SU-DHL-6 (cell line): ENCODE measurements at regions not wholly inside any gene's neighbourhood (a gene's known extent, or its start where the extent isn't known, plus 50 kb on each side); places are given as distances from the start of the nearest gene placed in this dataset.

Experiments used
- H2AFZ ChIP-seq: fragments of 200-600 bp; sonication (generic); 2 replicates; pipeline ENCODE4 v1.6.1; 2014; ENCODE audit warnings: low read depth, mild to moderate bottlenecking, moderate library complexity, mixed read lengths, antibody characterized with exemption, low read length; ENCODE audit not compliant: severe bottlenecking
- H3F3A ChIP-seq: fragments of 200-600 bp; shearing (Covaris generic); 2 replicates; pipeline ENCODE4 v1.6.0; 2016; ENCODE audit warnings: antibody characterized with exemption, mild to moderate bottlenecking; ENCODE audit not compliant: insufficient read depth
- H3K27ac ChIP-seq: fragments of 200-600 bp; sonication (generic); 2 replicates; pipeline ENCODE4 v1.5.1; 2016; ENCODE audit warnings: low read depth, mild to moderate bottlenecking, low read length, moderate library complexity, mixed read lengths
- H3K27me3 ChIP-seq: fragments of 200-600 bp; sonication (generic), shearing (Covaris generic); 2 replicates; pipeline ENCODE4 v1.6.0; 2014; ENCODE audit warnings: mild to moderate bottlenecking, low read length
- H3K36me3 ChIP-seq: fragments of 200-600 bp; sonication (generic); 2 replicates; pipeline ENCODE4 v1.6.1; 2014; ENCODE audit warnings: mild to moderate bottlenecking, low read length, mixed read lengths
- H3K4me2 ChIP-seq: fragments of 300-600, 200-600 bp; shearing (Covaris generic), sonication (generic); 2 replicates; pipeline ENCODE4 v1.6.0; 2014; ENCODE audit warnings: low read length, low read depth, mild to moderate bottlenecking; ENCODE audit not compliant: poor library complexity, severe bottlenecking
- H3K4me3 ChIP-seq: fragments of 200-600 bp; sonication (generic); 2 replicates; pipeline ENCODE4 v1.5.1; 2014; ENCODE audit warnings: antibody characterized with exemption, low read length, mild to moderate bottlenecking, mixed read lengths; ENCODE audit not compliant: insufficient read depth, poor library complexity, severe bottlenecking
- H3K79me2 ChIP-seq: fragments of 200-600 bp; sonication (generic); 2 replicates; pipeline ENCODE4 v1.6.1; 2014; ENCODE audit warnings: mild to moderate bottlenecking, low read length, moderate library complexity; ENCODE audit not compliant: insufficient read depth
- H3K9ac ChIP-seq: fragments of 200-600 bp; sonication (generic); 2 replicates; pipeline ENCODE4 v1.7.0; 2014; ENCODE audit warnings: mild to moderate bottlenecking, low read length
- H3K9me2 ChIP-seq: fragments of 200-600 bp; sonication (generic); replicated peaks from 2 replicates; pipeline ENCODE4 v1.6.1; 2014; ENCODE audit warnings: low read length; ENCODE audit not compliant: insufficient read depth
- H3K9me3 ChIP-seq: fragments of 200-600 bp; sonication (generic); 2 replicates; pipeline ENCODE4 v1.6.1; 2014; ENCODE audit warnings: low read length, mixed read lengths; ENCODE audit not compliant: insufficient read depth
- H4K20me1 ChIP-seq: fragments of 200-600 bp; sonication (generic); 2 replicates; pipeline ENCODE4 v1.6.1; 2014; ENCODE audit warnings: low read depth, mild to moderate bottlenecking, antibody characterized with exemption, low read length, moderate library complexity, mixed read lengths
- EZH2phosphoT487 ChIP-seq: fragments of 200-600 bp; sonication (generic), shearing (Covaris generic); conservative IDR thresholded peaks from 2 replicates; pipeline ENCODE4 v1.6.1; 2018; ENCODE audit warnings: mild to moderate bottlenecking, antibody characterized with exemption, low read length, moderate library complexity, mixed read lengths
- TF ChIP-seq, protein P1 (sequence below): fragments of 200-600 bp; sonication (generic); IDR thresholded peaks from one replicate; pipeline ENCODE4 v1.5.1; 2017; ENCODE audit warnings: antibody characterized with exemption, mild to moderate bottlenecking, low read length, moderate library complexity; ENCODE audit not compliant: insufficient read depth, poor library complexity, severe bottlenecking

DNA sequence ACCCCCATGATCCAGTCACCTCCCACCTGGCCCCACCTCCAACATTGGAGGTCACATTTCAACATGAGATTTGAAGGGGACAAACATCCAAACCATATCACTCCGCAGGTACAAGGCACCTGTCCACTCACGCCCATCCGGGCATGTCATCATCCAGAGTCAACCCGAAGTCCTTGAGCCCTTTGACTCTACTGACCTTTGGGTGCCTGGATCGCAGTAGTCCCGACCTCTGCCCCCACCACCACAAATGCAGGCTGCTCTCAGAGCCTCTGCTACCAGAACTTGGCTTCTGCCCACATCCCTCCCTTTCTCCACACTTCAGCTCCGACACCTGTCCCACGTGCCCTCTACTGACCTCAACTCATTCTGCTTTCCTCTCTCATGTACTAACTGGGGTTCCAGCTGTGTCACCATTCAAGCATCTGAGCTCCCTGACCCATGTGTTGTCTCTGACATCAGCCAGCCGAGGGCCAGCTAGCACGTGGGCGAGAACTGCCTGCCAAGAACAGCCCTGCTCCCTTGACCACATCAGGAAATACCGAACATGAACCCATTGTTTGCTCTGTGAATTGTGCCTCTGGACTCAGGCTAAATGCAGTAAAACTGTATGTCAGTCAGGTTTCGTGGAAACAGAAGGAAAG is 498.3 kb upstream of the SULF2 start:
- Histone ChIP-seq H3K9ac (no peak overlapping the region), H4K20me1 (no peaks in the 10 kb centered on the region), H3K4me3 (no peak overlapping the region), H3K4me2 (no peak overlapping the region), H3F3A (no peaks in the 10 kb centered on the region), H2AFZ (no peak overlapping the region), H3K27ac (no peak overlapping the region), H3K79me2 (no peaks in the 10 kb centered on the region), H3K9me2 (no peaks in the 10 kb centered on the region), H3K27me3 (no peaks in the 10 kb centered on the region), H3K9me3 (no peaks in the 10 kb centered on the region), H3K36me3 (no peaks in the 10 kb centered on the region)
- TF ChIP-seq, protein P1, sequence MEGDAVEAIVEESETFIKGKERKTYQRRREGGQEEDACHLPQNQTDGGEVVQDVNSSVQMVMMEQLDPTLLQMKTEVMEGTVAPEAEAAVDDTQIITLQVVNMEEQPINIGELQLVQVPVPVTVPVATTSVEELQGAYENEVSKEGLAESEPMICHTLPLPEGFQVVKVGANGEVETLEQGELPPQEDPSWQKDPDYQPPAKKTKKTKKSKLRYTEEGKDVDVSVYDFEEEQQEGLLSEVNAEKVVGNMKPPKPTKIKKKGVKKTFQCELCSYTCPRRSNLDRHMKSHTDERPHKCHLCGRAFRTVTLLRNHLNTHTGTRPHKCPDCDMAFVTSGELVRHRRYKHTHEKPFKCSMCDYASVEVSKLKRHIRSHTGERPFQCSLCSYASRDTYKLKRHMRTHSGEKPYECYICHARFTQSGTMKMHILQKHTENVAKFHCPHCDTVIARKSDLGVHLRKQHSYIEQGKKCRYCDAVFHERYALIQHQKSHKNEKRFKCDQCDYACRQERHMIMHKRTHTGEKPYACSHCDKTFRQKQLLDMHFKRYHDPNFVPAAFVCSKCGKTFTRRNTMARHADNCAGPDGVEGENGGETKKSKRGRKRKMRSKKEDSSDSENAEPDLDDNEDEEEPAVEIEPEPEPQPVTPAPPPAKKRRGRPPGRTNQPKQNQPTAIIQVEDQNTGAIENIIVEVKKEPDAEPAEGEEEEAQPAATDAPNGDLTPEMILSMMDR = no peak
- no peak for TF ChIP-seq EZH2phosphoT487

DNA sequence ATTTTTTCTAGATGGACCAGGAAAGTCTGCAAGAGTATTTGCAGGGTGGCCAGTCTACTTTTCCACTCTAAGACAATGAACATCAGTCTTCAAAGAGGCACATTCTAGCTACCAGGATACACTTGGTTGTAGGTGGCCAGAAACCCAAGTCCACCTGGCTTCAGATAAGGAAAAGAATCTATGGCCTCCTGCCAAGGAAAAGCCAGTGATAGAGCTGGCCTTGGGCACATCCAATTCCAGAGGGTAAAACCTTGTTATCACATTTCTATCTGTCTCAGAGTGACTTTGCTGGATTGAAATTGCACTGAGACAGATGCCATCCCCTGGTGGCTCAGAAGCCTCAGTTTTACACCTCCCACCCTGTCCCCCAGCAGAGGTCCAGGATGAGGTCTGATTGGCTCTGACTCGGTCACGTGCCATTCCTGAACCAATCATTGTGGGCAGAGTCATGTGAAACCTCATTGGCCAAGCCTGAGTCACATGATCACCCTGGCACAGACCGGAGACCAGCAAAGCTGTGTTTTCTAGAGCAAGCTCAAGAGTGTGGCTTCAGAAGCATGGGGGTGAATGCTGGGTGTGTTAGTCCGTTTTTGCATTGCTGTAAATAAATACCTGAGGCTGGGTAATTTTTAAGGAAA is 497.4 kb upstream of the SULF2 start:
- no peaks in the 10 kb centered on the region for H3K9me2 ChIP-seq
- TF ChIP-seq EZH2phosphoT487 = no peak
- TF ChIP-seq, protein P1 = no peak
- H4K20me1 ChIP-seq = no peaks in the 10 kb centered on the region
- H3K79me2 ChIP-seq = no peaks in the 10 kb centered on the region
- H3K4me3 ChIP-seq = no peak overlapping the region
- H3K4me2 ChIP-seq = no peak overlapping the region
- H3K27ac ChIP-seq = no peak overlapping the region
- H3K36me3 ChIP-seq = no peaks in the 10 kb centered on the region
- no peaks in the 10 kb centered on the region for H3F3A ChIP-seq
- no peak overlapping the region for H2AFZ ChIP-seq
- no peaks in the 10 kb centered on the region for H3K9me3 ChIP-seq
- no peaks in the 10 kb centered on the region for H3K27me3 ChIP-seq
- H3K9ac ChIP-seq = no peak overlapping the region

DNA sequence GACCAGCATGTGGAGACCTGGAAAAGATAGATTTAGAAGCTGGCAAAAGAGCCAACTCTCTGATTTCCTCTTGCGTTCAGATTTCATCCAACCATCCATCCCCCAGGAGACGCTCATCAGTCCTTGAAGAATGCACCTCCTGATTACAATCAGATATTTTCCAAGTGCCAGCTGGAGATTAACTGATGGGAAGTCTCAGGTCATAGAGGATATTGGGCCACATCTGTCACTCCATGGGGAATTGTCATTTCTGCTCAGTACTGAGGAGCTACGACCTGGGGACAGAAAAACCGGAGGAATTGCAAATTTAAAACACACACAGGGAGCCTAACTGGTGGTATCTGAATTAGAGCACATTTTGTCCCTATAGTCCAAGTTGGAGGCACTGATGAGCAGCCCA is 496.2 kb upstream of the SULF2 start:
- Histone ChIP-seq H3K4me3 (no peak overlapping the region), H4K20me1 (no peaks in the 10 kb centered on the region), H3K79me2 (no peaks in the 10 kb centered on the region), H3F3A (no peaks in the 10 kb centered on the region), H3K9me2 (no peaks in the 10 kb centered on the region), H3K4me2 (no peak overlapping the region), H3K27ac (no peak overlapping the region), H3K27me3 (no peaks in the 10 kb centered on the region), H3K9ac (no peak overlapping the region), H2AFZ (no peak overlapping the region), H3K9me3 (no peaks in the 10 kb centered on the region), H3K36me3 (no peaks in the 10 kb centered on the region)
- no peak for TF ChIP-seq EZH2phosphoT487
- TF ChIP-seq, protein P1 = no peak
